Activated CD4-positive, alpha-beta T cell treated with anti-CD3 and anti-CD28 coated beads for 48 hours (primary cell): ENCODE measurements at regions not wholly inside any gene's neighbourhood (a gene's known extent, or its start where the extent isn't known, plus 50 kb on each side); places are given as distances from the start of the nearest gene placed in this dataset.

Experiments
- DNase-seq: peaks from one replicate; pipeline ENCODE4 v3.0.0-alpha.2; 2020

- no peak for DNase-seq
Measured at GRCh38 chr12:24500831-24501230, 448.1 kb downstream of the BCAT1 start.

GRCh38 chr12:24500421-24500820, 448.5 kb downstream of the BCAT1 start:
- no peak for DNase-seq

- no peak for DNase-seq
Measured at GRCh38 chr12:24499151-24500146, 449.5 kb downstream of the BCAT1 start.

- DNase-seq, result no peak
Measured at GRCh38 chr12:24496755-24497154, 452.1 kb downstream of the BCAT1 start.

- no peak for DNase-seq
Measured at GRCh38 chr12:24494401-24494800, 454.5 kb downstream of the BCAT1 start.

- DNase-seq, result no peak
Measured at GRCh38 chr12:24491968-24492367, 456.9 kb downstream of the BCAT1 start.

GRCh38 chr12:24489939-24490338, 459.0 kb downstream of the BCAT1 start:
- no peak for DNase-seq

- no peak for DNase-seq
Measured at GRCh38 chr12:24488906-24489619, 459.8 kb downstream of the BCAT1 start.

- DNase-seq, result no peak
Measured at GRCh38 chr12:24488091-24488596, 460.8 kb downstream of the BCAT1 start.

GRCh38 chr12:24487606-24488005, 461.3 kb downstream of the BCAT1 start:
- no peak for DNase-seq

GRCh38 chr12:24483732-24484131, 465.2 kb downstream of the BCAT1 start:
- no peak for DNase-seq

GRCh38 chr12:24482882-24483604, 465.9 kb downstream of the BCAT1 start:
- DNase-seq, result no peak

GRCh38 chr12:24482044-24482443, 466.9 kb downstream of the BCAT1 start:
- DNase-seq, result no peak

GRCh38 chr12:24480766-24481449, 468.0 kb downstream of the BCAT1 start:
- no peak for DNase-seq

- DNase-seq, result no peak
Measured at GRCh38 chr12:24479131-24479530, 469.8 kb downstream of the BCAT1 start.

- DNase-seq, result no peak
Measured at GRCh38 chr12:24478254-24478653, 470.6 kb downstream of the BCAT1 start.

- no peak for DNase-seq
Measured at GRCh38 chr12:24476310-24476709, 472.6 kb downstream of the BCAT1 start.

GRCh38 chr12:24475337-24475736, 473.6 kb downstream of the BCAT1 start:
- no peak for DNase-seq

GRCh38 chr12:24473097-24473496, 475.8 kb downstream of the BCAT1 start:
- no peak for DNase-seq

GRCh38 chr12:24470050-24470449, 478.9 kb downstream of the BCAT1 start:
- DNase-seq, result no peak

GRCh38 chr12:24469089-24469488, 479.8 kb downstream of the BCAT1 start:
- no peak for DNase-seq

- no peak for DNase-seq
Measured at GRCh38 chr12:24467226-24467625, 481.7 kb downstream of the BCAT1 start.
